ENCODE measurements at regions not wholly inside any gene's neighbourhood (a gene's known extent, or its start where the extent isn't known, plus 50 kb on each side); places are given as distances from the start of the nearest gene placed in this dataset.

- no peak for DNase-seq (ENCODE audit: low read depth)
These were observed 76.0 kb upstream of the OSR1 start for GRCh38 chr2:19434413-19434812.

DNA sequence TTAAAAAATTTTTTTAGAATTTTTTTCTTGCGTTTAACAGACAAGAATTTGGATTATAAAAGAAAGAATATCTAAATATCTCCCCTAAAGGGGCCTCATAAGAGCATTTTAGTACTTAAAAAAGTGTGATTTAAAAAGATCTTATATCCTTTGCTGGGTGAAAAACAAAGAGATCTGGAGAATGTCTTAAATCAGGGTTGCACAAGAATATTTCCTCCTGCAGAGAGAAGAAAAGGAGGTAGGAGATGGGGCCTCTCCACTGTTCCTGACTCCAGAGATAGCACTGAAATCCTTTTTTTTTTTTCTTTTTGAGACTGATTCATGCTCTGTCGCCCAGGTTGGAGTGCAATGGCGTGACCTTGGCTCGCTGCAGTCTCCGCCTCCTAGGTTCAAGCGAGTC is 68.5 kb upstream of the OSR1 start:
- DNase-seq (ENCODE audit: low read depth): no peak

DNA sequence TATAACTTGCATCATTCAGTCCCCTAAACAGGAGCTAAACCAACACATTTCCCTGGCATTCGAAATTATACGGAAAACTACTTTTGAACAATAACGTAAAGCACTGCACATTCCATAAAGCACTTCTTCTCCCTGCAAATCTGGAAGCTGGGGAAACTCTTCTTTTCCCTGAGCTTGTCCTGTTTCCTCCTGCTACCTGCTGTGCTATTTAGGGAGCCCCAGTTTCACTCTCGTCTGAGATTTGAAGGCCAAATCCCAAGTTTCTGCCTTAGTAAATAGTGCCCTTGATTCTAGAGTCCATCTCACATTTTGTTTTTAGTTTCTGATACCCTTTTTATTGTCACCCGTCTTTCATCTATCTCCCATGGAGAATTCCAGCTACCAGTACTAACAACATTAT is 67.7 kb upstream of the OSR1 start:
- no peak for DNase-seq (ENCODE audit: low read depth)

- no peak for DNase-seq (ENCODE audit: low read depth)
These were observed 67.0 kb upstream of the OSR1 start for GRCh38 chr2:19425419-19425818.

- no peak for DNase-seq (ENCODE audit: low read depth)
These were observed 60.9 kb upstream of the OSR1 start for GRCh38 chr2:19419211-19419880.

- DNase-seq (ENCODE audit: low read depth): no peak
These were observed 58.6 kb upstream of the OSR1 start for GRCh38 chr2:19416784-19417684.

DNA sequence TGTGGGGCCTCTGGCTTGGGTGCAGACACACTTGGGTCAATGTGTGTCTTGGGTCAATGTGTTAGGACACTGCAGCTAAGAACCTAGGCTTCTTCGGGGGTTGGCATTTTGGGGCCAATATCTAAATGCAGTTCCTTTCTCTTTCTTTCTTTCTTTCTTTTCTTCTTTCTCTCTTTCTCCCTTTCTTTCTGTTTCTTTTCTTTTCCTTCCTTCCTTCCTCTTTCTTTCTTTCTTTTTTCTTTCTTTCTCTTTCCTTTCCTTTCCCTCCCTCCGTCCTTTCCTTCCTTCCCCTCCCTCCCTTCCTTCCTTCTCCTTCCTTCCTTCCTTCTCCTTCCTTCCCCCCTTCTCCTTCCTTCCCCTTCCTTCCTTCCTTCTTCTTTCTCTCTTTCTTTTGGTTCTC is 57.7 kb upstream of the OSR1 start:
- DNase-seq (ENCODE audit: low read depth): no peak

- no peak for DNase-seq (ENCODE audit: low read depth)
These were observed 50.6 kb upstream of the OSR1 start for GRCh38 chr2:19409046-19409445.

GRCh38 chr2:19408592-19408991 is 50.2 kb upstream of the OSR1 start:
- DNase-seq (ENCODE audit: low read depth): no peak
